ENCODE measurements at regions not wholly inside any gene's neighbourhood (a gene's known extent, or its start where the extent isn't known, plus 50 kb on each side); places are given as distances from the start of the nearest gene placed in this dataset.
"Not testable (repeated sequence)": the region's sequence is repeated elsewhere in the genome, so short reads cannot be mapped to it uniquely, and the experiment has no call there.

DNA sequence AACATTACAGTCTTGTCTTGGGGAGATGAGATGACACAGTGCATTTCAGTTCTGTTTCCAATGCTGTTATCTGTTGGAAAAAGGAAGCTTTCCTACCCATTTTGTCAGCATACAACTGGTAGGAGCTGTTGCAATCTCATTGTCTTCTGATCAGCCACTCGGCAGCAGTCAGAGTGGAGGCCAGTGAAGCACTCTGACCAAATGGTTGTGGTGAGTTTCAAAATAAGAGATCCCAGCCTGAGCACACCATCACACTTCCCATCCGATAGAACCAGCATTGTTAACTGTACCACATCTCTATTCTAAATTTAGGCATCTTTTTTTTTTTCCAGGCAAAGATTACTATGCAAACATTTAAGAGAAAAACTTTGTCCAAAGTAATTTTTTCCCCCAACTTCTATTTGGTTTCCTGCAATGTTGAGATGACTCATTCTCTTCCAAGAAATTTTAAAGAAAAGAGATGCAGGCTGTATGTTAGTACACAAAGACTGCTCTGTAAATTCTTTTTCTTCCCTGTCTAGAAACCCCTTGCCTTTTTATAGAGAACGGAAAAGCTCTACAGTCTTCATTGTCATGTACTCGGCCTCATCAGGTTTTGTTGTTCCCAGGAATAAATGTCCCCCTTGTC is 90.0 kb upstream of the IKBKE start:
- H3K36me3 ChIP-seq; H3K4me1 ChIP-seq; H3K27ac ChIP-seq; H3K27me3 ChIP-seq; DNase-seq; H3K4me3 ChIP-seq; intact Hi-C loops (cut with DNase I); H3K9me3 ChIP-seq: not testable (repeated sequence)
- WGBS, 2 donors = no CpG with 5 or more reads among the region's 4 CpGs

GRCh38 chr1:206380791-206381610 is 89.3 kb upstream of the IKBKE start:
- H3K4me1 ChIP-seq; H3K9me3 ChIP-seq; intact Hi-C loops (cut with DNase I); H3K27me3 ChIP-seq; DNase-seq; H3K36me3 ChIP-seq; H3K4me3 ChIP-seq: not testable (repeated sequence)
- peak overlapping the region in 3 of 4 donors; percentile 16 to 77 (median 44) for H3K27ac ChIP-seq
- 50% methylated on average over 1 of the region's 7 CpGs; no CpG with 5 or more reads in 1 of the 2 donors for WGBS, 2 donors

DNA sequence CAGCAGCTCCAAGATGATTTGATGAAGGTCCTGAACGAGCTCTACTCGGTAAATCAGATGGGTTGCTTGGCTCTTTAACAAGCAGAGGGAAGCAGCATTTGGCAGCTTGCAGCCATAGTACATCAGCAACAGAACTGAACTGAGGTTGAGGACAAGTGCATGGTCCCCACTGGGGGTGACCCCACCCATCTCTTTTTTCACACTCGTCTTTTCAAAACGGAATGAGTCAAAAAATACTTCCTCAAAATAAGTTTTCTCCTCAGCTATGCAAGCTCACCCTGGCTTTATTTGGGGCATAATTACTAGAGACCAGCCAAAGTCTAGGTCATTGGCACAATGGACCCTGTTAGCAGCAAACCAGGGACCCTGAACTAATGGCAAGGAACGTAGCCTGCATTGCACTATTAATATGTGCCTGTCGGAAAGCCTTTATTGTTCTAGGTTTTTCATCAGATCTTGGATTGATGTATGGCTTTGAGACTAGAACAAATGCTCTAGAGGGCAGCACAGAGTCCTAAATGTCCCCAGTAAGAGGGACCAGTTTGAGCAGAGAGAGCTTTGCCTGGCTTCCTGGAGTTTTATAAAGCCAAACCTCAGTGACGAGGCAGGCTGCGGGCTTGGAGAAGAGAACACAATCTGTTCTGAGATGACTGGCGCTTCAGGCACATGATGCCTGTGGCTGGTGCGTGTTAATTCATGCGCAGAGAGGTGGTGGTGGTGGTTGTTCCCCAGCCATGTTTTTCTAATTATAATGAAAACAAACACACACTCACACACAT is 86.1 kb upstream of the IKBKE start:
- intact Hi-C loops (cut with DNase I); DNase-seq: not testable (repeated sequence)
- WGBS, 2 donors = 53 to 61% methylated on average over 2 to 3 of the region's 11 CpGs

GRCh38 chr1:206384891-206385290 is 85.4 kb upstream of the IKBKE start:
- H3K9me3 ChIP-seq; DNase-seq; intact Hi-C loops (cut with DNase I); H3K27me3 ChIP-seq; H3K4me3 ChIP-seq; H3K27ac ChIP-seq; H3K4me1 ChIP-seq; H3K36me3 ChIP-seq: not testable (repeated sequence)
- WGBS, 2 donors = 71 to 95% methylated on average over 1 of the region's 1 CpG

More for the DNA sequence above, 86.1 kb upstream of the IKBKE start:
- H3K9me3 ChIP-seq, H3K27me3 ChIP-seq, H3K4me3 ChIP-seq, H3K4me1 ChIP-seq, H3K36me3 ChIP-seq: not testable (repeated sequence)
- TF ChIP-seq CTCF (IDR thresholded peaks at IDR 0.05) = peak in 2 of 6 experiments; percentile 6 to 23
- H3K27ac ChIP-seq = peak overlapping the region in 1 of 4 donors; percentile 15

- H3K9me3 ChIP-seq; H3K36me3 ChIP-seq; H3K27ac ChIP-seq; H3K4me3 ChIP-seq; H3K27me3 ChIP-seq; DNase-seq; H3K4me1 ChIP-seq; intact Hi-C loops (cut with DNase I): not testable (repeated sequence)
- no CpG with 5 or more reads among the region's 5 CpGs for WGBS, 2 donors
These were observed 82.6 kb upstream of the IKBKE start for GRCh38 chr1:206387631-206388030.

DNA sequence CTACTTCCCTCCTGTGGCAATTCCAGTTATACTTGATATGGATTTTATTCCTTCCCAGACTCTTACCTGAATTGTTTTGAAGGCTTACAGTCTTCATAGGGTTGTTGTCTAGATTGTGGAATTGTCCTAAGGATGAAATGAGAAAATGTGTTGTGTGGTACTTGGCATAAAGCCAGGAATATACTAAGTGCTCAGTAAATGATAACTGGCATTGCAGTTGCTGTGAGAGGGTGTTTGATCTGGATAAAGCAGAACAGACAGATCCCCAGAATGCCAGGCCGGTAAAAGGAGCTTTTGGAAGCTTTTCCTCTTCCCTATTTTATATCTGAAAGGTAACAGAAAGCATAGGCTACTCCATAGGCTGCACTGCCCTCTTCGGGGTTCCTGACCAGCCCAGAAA is 78.4 kb upstream of the IKBKE start:
- H3K36me3 ChIP-seq; DNase-seq; H3K27ac ChIP-seq; intact Hi-C loops (cut with DNase I); H3K9me3 ChIP-seq; H3K4me3 ChIP-seq; H3K4me1 ChIP-seq; H3K27me3 ChIP-seq: not testable (repeated sequence)
- WGBS, 2 donors = 80% methylated on average over 1 of the region's 2 CpGs; no CpG with 5 or more reads in 1 of the 2 donors

DNA sequence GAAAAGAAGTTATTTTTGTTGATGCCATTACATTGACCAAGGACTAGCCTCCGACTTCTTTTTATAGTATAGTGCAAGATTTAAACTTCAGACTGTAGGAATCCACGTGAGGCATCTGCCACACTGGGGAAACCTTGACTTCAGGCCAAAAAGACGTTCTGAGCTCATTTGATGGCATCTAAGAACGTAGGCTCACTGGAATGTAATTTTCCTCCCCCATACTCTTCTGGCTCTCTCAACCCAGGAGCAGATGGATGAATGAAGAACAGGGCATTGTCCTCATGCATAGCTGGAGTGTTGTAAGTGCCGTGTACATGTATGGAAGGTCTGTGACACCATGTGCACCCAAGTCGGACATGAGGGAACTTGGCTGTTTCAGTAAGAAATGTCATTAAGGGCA is 72.8 kb upstream of the IKBKE start:
- intact Hi-C loops (cut with DNase I); H3K27ac ChIP-seq; H3K27me3 ChIP-seq; H3K9me3 ChIP-seq; H3K4me3 ChIP-seq; DNase-seq; H3K36me3 ChIP-seq; H3K4me1 ChIP-seq: not testable (repeated sequence)
- whole genome bisulfite sequencing, 2 donors = 60% methylated on average over 1 of the region's 6 CpGs; no CpG with 5 or more reads in 1 of the 2 donors

- H3K36me3 ChIP-seq; DNase-seq; H3K4me1 ChIP-seq; H3K4me3 ChIP-seq; H3K27ac ChIP-seq; H3K9me3 ChIP-seq; intact Hi-C loops (cut with DNase I); H3K27me3 ChIP-seq: not testable (repeated sequence)
- WGBS, 2 donors = 50% methylated on average over 3 of the region's 3 CpGs; no CpG with 5 or more reads in 1 of the 2 donors
These were observed 72.0 kb upstream of the IKBKE start for GRCh38 chr1:206398261-206398660.

DNA sequence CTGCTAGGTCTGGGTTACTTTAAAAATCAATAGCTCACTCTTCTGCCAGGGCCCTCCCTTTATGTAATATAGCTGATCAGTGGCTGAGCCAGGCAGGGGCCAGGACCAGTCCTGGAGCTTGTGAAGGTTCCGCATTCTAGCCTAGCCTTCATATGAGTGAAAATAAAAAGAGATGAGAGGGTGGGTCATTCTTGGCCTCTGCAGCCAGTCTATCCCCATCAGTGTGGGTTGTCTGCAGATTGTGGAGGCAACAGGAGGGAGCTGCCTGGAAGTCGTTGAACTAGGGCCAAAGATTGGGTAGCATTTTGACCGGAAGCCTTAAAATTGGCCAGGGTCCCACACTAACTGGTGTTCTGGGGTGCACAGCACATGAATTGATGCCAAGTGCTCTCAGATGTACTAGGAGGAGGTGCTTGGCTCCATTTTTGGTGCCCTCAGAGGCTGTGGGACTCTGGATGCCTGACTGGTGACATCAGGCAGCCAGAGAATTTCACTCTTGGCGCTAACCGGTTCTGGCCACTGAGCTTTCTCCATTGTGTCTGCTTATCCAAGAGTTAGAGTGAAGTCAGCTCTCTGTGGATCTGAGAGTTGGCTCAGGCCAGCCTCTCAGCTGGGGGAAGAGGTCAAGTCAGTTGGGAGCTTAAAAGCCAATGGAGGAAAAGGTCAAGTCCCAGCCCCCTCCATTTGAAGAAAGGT is 66.5 kb upstream of the IKBKE start:
- H3K27ac ChIP-seq; H3K9me3 ChIP-seq; H3K36me3 ChIP-seq; DNase-seq; H3K4me3 ChIP-seq; H3K27me3 ChIP-seq; H3K4me1 ChIP-seq; intact Hi-C loops (cut with DNase I): not testable (repeated sequence)
- no CpG with 5 or more reads among the region's 5 CpGs for WGBS, 2 donors

DNA sequence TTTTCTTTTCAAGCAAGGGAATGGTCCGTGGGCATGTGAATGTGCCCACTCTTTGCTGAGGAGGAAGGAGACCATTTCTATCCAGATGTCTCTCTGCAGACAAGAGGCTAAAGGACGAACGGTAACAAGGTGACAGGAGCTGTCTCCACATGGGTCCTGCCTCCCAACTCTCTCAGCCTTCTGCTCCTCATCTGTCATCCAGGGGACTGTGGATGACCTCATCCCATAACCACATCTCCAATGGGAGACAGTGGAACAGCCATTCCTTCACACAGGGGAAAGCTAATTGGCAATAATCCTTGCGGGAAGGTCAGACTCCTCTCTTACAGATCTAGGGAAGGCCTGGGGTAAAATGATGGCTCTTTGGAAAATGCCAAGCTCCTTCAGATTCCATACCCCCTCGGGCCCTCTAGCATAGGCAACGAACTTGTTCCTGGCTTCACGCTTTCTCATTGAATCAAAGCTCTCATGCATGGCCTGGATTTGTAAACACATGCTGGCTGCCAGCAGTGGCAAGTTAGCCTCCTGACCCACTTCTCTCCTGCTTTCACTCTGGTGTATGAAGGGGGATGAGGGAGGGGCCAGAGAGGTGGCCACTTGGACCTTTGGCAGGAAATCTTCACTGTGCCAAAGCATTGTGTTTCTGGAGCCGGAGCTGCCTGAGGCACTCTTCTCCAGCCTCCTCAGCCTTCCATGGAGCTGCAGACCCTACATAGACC is 65.8 kb upstream of the IKBKE start:
- H3K27ac ChIP-seq, H3K4me3 ChIP-seq: not testable (repeated sequence)

GRCh38 chr1:206405282-206405681 is 65.0 kb upstream of the IKBKE start:
- H3K4me1 ChIP-seq; H3K4me3 ChIP-seq; H3K9me3 ChIP-seq; H3K36me3 ChIP-seq; H3K27me3 ChIP-seq; DNase-seq; intact Hi-C loops (cut with DNase I); H3K27ac ChIP-seq: not testable (repeated sequence)
- no CpG with 5 or more reads among the region's 7 CpGs for WGBS, 2 donors

More for the DNA sequence above, 65.8 kb upstream of the IKBKE start:
- H3K36me3 ChIP-seq; DNase-seq; H3K27me3 ChIP-seq; intact Hi-C loops (cut with DNase I); H3K4me1 ChIP-seq; H3K9me3 ChIP-seq: not testable (repeated sequence)
- no CpG with 5 or more reads among the region's 8 CpGs for WGBS, 2 donors
